ENCODE measurements at regions not wholly inside any gene's neighbourhood (a gene's known extent, or its start where the extent isn't known, plus 50 kb on each side); places are given as distances from the start of the nearest gene placed in this dataset.

DNA sequence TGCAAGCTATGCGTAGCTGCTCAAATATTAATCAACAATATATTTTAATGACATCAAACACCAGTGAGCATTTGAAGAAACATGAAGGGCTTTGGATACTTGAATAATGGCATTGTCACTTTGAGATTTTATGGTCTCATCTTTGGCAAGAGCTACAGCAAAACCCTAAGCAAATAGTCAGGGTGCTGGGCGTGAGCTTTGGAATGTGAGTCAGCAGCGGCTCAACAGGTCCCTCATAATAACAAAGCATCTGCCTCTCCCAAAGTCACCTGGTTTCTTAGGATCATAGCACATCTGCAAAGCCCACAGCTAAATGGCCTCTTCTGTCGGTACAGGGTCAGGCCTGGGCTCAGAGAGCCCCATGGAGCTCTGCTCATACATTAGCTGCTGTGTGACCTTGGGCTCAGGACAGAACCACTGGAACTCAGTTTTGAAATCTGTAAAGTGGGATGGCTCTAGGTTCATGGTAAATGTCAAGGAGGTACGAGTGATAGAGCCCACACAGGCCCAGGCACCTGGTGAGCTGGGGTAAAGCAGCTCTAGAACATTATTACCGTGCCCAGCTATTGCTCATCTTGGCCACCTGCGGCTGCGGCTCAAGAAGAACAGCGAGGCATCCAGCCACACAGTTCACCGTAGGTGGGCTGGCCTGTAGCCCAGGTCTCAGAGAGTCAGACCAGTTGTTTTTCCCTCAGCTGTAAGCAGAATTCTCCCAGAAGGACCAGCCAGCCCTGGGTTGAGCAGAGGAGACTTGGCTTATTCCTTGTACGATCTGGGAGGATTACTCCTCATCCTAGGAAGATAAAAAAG, 544.5 kb upstream of the CDH11 start (continued):
- TF ChIP-seq EP300 (IDR thresholded peaks at IDR 0.05; ENCODE audit: low read depth in 2 of 2, low read length in 2 of 2) (peak; percentile 12 to 69; a peak in 1 of 4 replicates), EP300 (CRISPR knock-in tag; IDR thresholded peaks at IDR 0.05; ENCODE audit: borderline replicate concordance) (no peak), MTF2 (CRISPR knock-in tag; IDR thresholded peaks at IDR 0.05; ENCODE audit: borderline replicate concordance) (0 out of 2 replicates have a peak, but pooled peaks have one; percentile 38), ZNF850 (CRISPR knock-in tag; conservative IDR thresholded peaks at IDR 0.05) (no peak), EHMT2 (IDR thresholded peaks at IDR 0.05; ENCODE audit: borderline replicate concordance, low read depth, low read length) (no peak), ZNF768 (CRISPR knock-in tag; IDR thresholded peaks at IDR 0.05) (peak; percentile 80)
- TF ChIP-seq, protein P1, sequence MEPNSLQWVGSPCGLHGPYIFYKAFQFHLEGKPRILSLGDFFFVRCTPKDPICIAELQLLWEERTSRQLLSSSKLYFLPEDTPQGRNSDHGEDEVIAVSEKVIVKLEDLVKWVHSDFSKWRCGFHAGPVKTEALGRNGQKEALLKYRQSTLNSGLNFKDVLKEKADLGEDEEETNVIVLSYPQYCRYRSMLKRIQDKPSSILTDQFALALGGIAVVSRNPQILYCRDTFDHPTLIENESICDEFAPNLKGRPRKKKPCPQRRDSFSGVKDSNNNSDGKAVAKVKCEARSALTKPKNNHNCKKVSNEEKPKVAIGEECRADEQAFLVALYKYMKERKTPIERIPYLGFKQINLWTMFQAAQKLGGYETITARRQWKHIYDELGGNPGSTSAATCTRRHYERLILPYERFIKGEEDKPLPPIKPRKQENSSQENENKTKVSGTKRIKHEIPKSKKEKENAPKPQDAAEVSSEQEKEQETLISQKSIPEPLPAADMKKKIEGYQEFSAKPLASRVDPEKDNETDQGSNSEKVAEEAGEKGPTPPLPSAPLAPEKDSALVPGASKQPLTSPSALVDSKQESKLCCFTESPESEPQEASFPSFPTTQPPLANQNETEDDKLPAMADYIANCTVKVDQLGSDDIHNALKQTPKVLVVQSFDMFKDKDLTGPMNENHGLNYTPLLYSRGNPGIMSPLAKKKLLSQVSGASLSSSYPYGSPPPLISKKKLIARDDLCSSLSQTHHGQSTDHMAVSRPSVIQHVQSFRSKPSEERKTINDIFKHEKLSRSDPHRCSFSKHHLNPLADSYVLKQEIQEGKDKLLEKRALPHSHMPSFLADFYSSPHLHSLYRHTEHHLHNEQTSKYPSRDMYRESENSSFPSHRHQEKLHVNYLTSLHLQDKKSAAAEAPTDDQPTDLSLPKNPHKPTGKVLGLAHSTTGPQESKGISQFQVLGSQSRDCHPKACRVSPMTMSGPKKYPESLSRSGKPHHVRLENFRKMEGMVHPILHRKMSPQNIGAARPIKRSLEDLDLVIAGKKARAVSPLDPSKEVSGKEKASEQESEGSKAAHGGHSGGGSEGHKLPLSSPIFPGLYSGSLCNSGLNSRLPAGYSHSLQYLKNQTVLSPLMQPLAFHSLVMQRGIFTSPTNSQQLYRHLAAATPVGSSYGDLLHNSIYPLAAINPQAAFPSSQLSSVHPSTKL (CRISPR knock-in tag; IDR thresholded peaks at IDR 0.05) = peak; percentile 52; the same call in 1 of the 2 replicates
- TF ChIP-seq, protein P2, sequence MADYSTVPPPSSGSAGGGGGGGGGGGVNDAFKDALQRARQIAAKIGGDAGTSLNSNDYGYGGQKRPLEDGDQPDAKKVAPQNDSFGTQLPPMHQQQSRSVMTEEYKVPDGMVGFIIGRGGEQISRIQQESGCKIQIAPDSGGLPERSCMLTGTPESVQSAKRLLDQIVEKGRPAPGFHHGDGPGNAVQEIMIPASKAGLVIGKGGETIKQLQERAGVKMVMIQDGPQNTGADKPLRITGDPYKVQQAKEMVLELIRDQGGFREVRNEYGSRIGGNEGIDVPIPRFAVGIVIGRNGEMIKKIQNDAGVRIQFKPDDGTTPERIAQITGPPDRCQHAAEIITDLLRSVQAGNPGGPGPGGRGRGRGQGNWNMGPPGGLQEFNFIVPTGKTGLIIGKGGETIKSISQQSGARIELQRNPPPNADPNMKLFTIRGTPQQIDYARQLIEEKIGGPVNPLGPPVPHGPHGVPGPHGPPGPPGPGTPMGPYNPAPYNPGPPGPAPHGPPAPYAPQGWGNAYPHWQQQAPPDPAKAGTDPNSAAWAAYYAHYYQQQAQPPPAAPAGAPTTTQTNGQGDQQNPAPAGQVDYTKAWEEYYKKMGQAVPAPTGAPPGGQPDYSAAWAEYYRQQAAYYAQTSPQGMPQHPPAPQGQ (CRISPR knock-in tag; IDR thresholded peaks at IDR 0.05; ENCODE audit: borderline replicate concordance) = no peak
- TF ChIP-seq, protein P3, sequence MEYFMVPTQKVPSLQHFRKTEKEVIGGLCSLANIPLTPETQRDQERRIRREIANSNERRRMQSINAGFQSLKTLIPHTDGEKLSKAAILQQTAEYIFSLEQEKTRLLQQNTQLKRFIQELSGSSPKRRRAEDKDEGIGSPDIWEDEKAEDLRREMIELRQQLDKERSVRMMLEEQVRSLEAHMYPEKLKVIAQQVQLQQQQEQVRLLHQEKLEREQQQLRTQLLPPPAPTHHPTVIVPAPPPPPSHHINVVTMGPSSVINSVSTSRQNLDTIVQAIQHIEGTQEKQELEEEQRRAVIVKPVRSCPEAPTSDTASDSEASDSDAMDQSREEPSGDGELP (IDR thresholded peaks at IDR 0.05; ENCODE audit: borderline replicate concordance, low read depth) = peak; percentile 50; the same call in 1 of the 2 replicates
- TF ChIP-seq, protein P4, sequence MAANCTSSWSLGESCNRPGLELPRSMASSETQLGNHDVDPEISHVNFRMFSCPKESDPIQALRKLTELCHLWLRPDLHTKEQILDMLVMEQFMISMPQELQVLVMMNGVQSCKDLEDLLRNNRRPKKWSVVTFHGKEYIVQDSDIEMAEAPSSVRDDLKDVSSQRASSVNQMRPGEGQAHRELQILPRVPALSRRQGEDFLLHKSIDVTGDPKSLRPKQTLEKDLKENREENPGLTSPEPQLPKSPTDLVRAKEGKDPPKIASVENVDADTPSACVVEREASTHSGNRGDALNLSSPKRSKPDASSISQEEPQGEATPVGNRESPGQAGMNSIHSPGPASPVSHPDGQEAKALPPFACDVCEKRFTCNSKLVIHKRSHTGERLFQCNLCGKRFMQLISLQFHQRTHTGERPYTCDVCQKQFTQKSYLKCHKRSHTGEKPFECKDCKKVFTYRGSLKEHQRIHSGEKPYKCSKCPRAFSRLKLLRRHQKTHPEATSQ (CRISPR knock-in tag; IDR thresholded peaks at IDR 0.05; ENCODE audit: borderline replicate concordance) = peak; percentile 26; the same call in 1 of the 2 replicates
